H1 (cell line): ENCODE measurements at regions not wholly inside any gene's neighbourhood (a gene's known extent, or its start where the extent isn't known, plus 50 kb on each side); places are given as distances from the start of the nearest gene placed in this dataset.

ENCODE experiments used
- BCL11A ChIP-seq, 2 experiments: IDR thresholded peaks; one replicate each; pipeline ENCODE4 v1.6.1; 2011; ENCODE audit warnings: low read depth in 2 of 2, low read length in 2 of 2, mild to moderate bottlenecking in 2 of 2
- EZH2 ChIP-seq: fragments of 200-600 bp; sonication (generic); IDR thresholded peaks from 2 replicates; pipeline ENCODE4 v1.7.1; 2012; ENCODE audit warnings: low read depth, mild to moderate bottlenecking, moderate library complexity, low read length, inconsistent platforms; ENCODE audit not compliant: severe bottlenecking
- JUND ChIP-seq: IDR thresholded peaks from 2 replicates; pipeline ENCODE4 v1.6.1; 2011; ENCODE audit warnings: mild to moderate bottlenecking, improper control_type of control experiment, low read length
- KDM1A ChIP-seq: fragments of 200-600, 300-600 bp; sonication (generic); IDR thresholded peaks from 2 replicates; pipeline ENCODE4 v1.7.1; 2016; ENCODE audit warnings: mild to moderate bottlenecking, low read length, borderline replicate concordance
- TBP ChIP-seq: IDR thresholded peaks from 2 replicates; pipeline ENCODE4 v1.6.1; 2011; ENCODE audit warnings: low read depth, low read length, improper control_type of control experiment

- TF ChIP-seq KDM1A (no peak), BCL11A (IDR thresholded peaks at IDR 0.05; ENCODE audit: low read depth in 2 of 2, low read length in 2 of 2) (no peak), TBP (no peak), JUND (no peak), EZH2 (no peak)
These were observed 1427.5 kb downstream of the ADGRL3 start (continued) for GRCh38 chr4:62627671-62628070.
